Stimulated activated CD4-positive, alpha-beta T cell treated with anti-CD3 and anti-CD28 coated beads, TNF-alpha, amount 100 ng/mL, for 48 hours (primary cell): ENCODE measurements at regions not wholly inside any gene's neighbourhood (a gene's known extent, or its start where the extent isn't known, plus 50 kb on each side); places are given as distances from the start of the nearest gene placed in this dataset.
"Not testable (repeated sequence)": the region's sequence is repeated elsewhere in the genome, so short reads cannot be mapped to it uniquely, and the experiment has no call there.

Source experiments
- DNase-seq, 3 donors: peaks; one replicate each; pipeline ENCODE4 v3.0.0-alpha.2; 2020; ENCODE audit warnings: low read depth in 3 of 3

DNA sequence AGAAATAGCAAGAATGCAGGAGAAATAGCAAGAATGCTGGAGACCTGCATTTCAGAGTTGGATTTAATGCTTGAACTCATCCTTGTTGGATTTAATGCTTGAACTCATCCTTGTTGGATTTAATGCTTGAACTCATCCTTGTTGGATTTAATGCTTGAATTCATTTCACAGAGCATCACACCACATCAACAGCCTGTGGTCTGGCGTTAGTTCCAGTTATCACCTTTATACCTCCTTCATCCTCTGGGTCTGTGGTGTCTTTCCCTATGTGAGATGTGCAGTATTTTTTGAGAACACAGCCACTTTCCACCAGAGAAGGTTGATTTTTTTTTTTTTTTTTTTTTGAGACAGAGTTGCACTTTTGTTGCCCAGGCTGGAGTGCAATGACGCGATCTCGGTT, 546.4 kb upstream of the SOX11 start:
- DNase-seq: no peak

- no peak for DNase-seq
Measured at GRCh38 chr2:5148392-5149085, 543.6 kb upstream of the SOX11 start.

DNA sequence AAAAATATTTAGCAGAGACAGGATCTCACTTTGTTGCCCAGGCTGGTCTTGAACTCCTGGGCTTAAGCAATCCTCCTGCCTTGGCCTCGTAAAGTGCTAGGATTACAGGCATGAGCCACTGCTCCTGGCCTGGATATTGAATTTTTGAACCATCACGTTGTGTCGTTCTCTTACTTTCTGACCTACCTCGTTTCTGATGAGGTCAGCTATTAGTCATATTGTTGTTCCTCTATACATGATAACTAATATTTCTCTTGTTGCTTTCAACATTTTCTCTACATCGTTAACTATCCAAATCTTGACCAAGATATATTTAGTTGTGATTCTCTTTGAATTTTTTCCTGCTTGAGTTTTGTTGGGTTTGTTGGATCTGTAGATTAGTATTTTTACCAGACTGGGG, 541.3 kb upstream of the SOX11 start:
- DNase-seq: no peak

- DNase-seq: no peak
Measured at GRCh38 chr2:5164776-5165525, 527.2 kb upstream of the SOX11 start.

GRCh38 chr2:5172923-5173322, 519.3 kb upstream of the SOX11 start:
- no peak for DNase-seq

DNA sequence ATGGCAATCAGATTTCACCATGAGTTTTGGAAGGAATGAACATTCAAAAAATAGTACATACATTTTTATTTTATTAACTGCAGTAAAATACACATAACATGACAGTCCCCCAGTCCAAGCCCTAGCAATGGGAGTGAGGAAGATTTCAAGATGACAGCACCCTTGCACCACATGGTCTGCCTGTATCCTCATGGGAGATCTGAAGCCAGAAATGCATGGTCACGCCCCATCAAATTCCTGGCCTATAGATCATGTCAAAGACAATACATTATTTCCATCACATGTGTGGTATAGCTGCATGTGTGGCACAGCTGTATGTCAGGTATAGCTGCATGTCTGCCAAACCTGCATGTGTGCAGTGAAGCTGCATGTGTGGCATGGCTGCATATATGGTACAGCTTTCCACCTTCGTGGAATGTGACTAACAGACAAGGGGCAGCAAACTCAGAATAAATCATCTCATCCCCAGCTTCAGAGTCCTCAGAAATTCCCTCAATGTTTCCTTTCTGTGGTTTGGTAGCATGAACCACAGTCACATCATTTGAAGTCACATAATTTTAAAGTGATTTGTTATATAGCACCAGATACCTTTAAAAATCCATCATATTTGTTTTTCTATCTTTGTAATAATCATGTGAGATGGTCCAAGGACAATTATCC, 518.2 kb upstream of the SOX11 start:
- DNase-seq: no peak

DNA sequence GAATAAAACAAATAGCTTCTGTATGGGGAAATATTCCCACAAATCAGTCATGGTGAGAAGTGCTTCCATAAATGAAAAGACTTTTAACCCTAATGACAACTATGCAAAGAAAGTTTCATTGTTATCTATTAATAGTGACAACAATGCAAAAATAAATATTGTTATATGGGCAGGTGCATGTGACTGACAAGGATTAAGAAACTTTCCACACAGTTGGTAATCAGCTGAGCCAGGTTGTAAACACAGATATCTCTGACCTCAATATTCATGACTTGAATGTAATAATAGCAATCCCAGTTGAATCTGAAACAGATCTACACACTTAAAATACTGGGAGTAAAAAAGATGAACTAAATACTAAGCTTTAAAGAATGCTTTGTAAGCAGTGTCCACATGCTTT, 517.0 kb upstream of the SOX11 start:
- no peak for DNase-seq

- no peak for DNase-seq
Measured at GRCh38 chr2:5176764-5177163, 515.4 kb upstream of the SOX11 start.

DNA sequence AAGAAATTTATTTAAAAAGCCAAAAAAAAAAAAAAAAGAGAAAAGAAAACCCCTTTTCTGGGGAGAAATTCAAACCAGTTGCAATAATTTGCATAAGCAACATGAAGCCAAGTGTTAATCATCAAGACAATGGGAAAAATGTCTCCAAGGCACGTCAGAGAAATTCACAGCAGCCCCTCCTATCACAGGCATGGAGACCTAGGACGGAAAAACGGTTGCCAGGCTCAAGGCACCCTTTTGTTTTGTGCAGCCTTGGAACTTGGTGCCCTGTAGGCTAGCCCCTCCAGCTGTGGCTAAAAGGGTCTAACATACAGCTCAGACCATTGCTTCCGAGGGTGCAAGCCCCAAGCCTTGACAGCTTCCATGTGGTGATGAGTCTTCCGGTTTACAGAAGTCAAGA, 509.2 kb upstream of the SOX11 start:
- DNase-seq: no peak

DNA sequence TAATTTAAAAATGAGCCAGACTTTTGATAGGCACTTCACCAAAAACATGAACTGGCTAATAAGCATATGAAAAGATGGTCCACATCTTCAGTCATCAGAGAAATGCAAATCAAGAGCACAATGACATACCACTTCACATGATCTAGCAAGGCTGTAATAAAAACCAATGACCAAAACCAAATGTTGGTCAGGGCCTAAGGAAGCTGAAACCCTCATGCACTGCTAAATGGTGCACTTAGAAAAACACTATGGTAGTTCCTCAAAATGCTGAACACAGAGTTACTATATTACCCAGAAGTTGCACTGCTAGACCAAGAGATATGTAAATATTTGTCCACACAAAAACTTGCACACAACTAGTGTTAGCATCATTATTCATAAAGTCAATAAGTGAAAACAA, 504.9 kb upstream of the SOX11 start:
- DNase-seq: no peak

DNA sequence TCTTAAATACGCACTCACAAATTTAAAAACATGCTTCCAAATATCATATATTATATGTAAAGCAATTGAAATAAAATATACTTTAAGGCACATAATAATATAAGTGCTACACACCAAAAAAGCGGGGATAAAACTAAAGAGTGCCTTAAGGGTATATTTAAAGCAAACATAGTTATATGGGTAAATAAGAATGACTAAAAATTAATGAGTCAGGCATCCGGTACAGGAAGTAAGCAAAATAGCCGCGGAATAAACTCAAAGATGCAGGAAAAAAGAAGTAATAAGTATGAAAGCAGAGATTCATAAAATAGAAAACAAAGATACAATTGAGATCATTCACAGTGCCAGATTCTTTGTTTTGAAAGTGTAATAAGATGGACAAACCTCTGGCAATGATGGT, 503.5 kb upstream of the SOX11 start:
- DNase-seq: no peak

DNA sequence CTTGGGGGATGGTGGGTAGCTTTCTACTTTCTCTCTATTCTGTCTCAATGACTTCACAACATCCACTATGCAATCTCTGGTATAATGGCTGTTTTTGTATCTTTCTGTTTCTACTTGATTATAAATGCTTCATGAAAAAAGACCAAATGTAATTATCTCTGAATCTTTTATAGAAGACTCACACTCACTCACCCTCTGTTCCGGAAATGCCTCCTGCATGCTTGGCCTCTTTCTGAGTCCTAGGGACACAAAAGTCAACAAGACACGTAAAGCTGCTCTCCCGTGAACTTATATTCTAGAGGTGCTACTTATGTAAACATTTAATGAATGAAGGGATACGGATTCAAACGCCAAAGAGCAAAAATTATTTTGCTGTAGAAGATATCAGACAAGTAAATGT, 502.2 kb upstream of the SOX11 start:
- DNase-seq: no peak

DNA sequence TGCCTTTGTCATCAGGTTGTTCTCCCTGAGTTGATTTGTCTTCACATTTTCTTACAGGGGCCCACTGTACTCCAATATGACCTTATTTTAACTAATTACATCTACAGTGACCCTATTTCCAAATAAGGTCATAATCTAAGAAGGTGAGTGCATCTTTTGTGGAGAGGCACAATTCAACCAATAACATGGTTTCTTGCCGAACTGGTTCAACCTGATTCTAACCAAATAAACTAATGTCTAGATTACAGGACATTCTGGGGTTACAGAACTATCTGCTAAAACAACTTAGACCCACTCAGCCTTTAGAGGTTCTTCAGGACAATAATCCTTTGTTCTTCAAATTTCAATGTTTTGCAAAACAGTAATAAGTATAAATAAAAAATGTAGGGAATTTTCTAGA, 496.5 kb upstream of the SOX11 start:
- no peak for DNase-seq

DNA sequence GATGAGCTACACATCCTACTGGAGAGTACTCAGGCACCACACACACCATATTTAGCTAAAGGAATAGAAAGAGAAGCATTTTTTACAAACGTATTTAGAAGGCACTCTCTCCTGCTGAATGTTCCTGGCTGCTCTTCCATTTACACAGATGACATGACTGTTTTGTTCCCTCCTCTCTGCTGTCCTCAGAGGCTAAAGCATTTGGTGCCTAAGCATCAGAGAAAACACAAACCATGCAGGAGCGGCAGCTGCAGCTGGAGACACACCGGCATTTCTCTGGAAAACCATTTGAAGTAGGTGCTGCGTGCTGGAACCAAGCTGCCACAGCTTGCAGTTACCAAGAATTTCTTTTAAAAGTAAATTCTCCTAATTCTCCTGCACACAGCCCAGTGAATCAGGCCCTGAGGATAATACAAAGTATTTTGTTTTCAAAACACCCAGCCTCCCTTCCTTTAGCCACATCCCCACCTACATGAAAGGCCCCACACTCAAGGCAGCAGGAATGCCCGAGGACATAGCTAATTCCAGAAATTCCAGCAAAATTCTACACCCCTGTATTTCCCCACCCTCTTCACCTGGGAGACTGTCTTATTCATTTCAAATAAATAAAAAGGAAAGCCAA, 488.9 kb upstream of the SOX11 start:
- DNase-seq: no peak

- not testable (repeated sequence) for DNase-seq
Measured at GRCh38 chr2:5206742-5207141, 485.4 kb upstream of the SOX11 start.

- DNase-seq: no peak
Measured at GRCh38 chr2:5215989-5216607, 476.1 kb upstream of the SOX11 start.

DNA sequence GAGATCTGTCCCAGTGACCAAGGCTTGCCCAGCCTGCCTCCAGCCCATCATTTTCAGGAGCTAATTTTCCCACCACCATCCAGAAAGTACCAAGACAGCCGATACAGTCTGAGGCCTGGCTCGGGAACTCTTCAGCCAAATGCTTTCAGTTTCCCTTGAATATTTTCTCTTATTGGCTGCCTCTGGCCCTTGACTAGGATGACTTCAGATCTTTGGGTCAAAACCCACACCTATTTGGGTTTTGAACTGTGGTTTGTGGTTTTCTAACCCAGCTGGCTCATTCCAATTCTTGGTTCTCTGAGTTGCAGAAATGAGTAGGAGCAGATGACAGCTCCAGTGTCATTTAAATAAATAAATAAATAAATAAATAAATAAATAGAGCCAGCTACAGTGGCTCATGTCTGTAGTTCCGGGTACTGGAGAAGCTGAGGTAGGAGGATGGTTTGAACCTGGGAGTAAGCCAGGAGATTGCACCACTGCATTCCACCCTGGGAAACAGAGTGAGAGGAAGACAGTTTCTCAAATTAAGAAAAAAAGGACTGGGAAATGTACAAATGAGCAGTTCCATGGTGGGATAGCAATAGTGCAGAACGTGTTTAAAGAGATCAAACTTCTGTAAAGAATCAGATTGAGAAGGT, 465.0 kb upstream of the SOX11 start:
- no peak for DNase-seq

DNA sequence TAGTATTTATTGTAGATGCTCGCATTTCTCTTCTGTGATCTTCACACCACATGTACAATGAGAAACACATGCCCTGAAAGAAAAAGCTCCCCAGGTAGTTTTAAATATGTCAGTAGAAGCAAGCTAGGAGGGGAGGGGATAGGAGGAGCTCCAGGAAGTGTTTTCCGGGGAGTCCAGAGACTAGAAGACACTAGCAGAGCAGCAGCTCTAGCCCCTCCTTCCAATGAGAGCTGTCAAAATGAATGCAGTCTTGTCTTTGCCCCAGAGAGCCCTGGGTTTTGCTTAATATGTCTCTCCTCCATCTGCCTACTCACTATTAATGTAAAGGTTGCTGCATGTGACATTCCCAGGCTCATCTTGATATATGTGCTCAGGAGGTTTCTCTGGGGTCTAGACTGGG, 462.6 kb upstream of the SOX11 start:
- DNase-seq: no peak

DNA sequence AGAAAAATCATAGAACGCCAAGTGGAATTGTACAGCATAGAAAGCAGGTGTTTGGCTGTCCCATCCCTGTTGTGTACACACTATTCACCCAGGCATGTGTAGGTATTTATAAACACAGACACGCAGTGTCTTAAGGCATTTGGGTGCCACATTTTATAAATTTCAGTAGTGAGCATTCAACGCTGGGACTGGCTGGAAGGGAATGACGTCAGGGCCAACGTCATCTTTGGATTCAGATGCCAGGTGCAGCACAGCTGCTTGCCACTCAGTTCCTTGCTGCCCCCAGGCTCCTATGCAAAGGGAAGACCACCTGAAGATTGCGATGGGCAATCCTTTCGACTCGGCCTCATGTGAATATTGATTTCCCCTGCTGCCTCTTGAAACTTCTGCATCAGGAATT, 461.7 kb upstream of the SOX11 start:
- no peak for DNase-seq

GRCh38 chr2:5230855-5231254, 461.3 kb upstream of the SOX11 start:
- DNase-seq: no peak

DNA sequence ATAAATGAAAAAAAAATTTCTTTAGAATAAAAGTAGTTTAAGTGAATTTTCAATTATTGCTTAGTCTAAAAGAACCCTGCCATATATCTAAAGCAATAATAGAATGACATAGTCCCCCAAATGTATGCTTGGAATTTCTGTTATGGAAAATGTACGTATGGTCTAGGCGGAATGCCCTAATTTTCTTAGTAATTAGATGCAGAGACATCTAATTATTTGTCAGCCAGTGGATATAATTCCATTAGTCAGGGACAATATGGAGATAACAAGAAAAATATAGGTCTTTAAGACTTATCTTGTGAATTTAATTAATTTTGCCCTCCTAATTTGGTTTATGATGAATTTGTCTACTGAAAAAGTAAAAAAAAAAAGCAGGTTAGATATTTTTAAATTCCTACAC, 460.9 kb upstream of the SOX11 start:
- DNase-seq: no peak

DNA sequence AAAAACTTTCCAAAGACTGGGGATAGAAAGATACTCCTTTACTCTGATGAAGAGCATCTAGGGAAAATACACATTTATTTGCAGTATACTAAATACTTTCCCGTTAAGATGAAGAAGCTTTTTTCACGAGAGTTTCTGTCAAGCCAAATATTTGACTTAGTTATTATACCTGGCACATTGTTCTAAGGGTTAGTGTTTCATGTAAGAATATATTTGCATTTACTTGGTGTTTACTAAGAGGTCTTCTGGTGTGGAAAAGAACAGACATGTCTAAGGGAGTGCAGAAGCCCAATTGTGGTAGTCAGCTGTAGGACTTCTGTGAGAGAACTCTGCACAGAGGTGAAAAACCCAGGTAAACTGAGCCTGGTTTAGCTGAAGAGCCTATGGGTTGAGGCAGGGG, 457.6 kb upstream of the SOX11 start:
- no peak for DNase-seq
